ENCODE measurements at regions not wholly inside any gene's neighbourhood (a gene's known extent, or its start where the extent isn't known, plus 50 kb on each side); places are given as distances from the start of the nearest gene placed in this dataset.

DNA sequence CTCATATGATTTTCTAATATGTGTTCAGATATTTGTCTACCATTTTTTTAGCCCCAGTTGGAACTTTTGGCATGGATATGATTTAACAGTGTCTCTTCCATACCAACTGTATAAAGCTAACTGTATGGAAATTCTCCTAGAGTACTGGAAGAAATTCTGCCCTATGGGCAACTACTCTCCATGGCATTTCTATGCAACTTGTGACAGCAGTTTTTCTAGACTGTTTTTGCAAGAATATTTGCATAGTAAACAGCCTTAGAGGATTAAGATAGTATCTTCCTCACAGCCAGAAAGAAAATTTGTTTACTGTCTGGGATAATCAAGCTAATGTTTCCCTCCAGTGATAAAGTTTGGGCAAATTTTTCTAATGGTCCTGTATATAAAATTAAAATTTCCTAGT is 119.9 kb upstream of the PCDH17 start:
- Histone ChIP-seq H3K4me1 (replicated peaks in 1 of 4; ENCODE audit: control insufficient read depth in 3 of 4, insufficient read depth in 4 of 4, low read length in 3 of 4) (no peaks in the 10 kb centered on the region), H2BK12ac (ENCODE audit: low read depth, low read length) (no peak overlapping the region), H3K56ac (replicated peaks; ENCODE audit: insufficient read length, low read depth, low read length) (no peak overlapping the region), H3K23ac (ENCODE audit: insufficient read length) (no peak overlapping the region), H3K4ac (replicated peaks; ENCODE audit: insufficient read length, low read depth, low read length) (no peak overlapping the region), H3K9ac (replicated peaks in 1 of 4; ENCODE audit: extremely low read depth in 1 of 4, low read depth in 3 of 4, low read length in 3 of 4) (no peak overlapping the region), H3K4me2 (ENCODE audit: insufficient read depth in 1 of 2, low read depth in 2 of 2, low read length in 2 of 2) (no peak overlapping the region), H2AK5ac (ENCODE audit: low read depth, low read length) (no peak overlapping the region), H3K27me3 (replicated peaks in 1 of 4; ENCODE audit: control insufficient read depth in 3 of 4, extremely low read depth in 1 of 4, insufficient read depth in 3 of 4, low read length in 3 of 4) (no peaks in the 10 kb centered on the region), H3K18ac (ENCODE audit: extremely low read depth, low read length) (no peak overlapping the region), H3K14ac (ENCODE audit: insufficient read length) (no peak overlapping the region), H2AFZ (ENCODE audit: low read length) (no peak overlapping the region), H3K79me2 (ENCODE audit: control insufficient read depth in 1 of 2, insufficient read depth in 2 of 2, low read length in 2 of 2) (no peaks in the 10 kb centered on the region), H2BK120ac (replicated peaks; ENCODE audit: low read depth, low read length) (no peak overlapping the region), H2BK5ac (ENCODE audit: low read depth, low read length) (no peak overlapping the region), H2BK15ac (ENCODE audit: low read length) (no peak overlapping the region), H3K27ac (ENCODE audit: low read depth, low read length) (no peak overlapping the region), H3K4me3 (ENCODE audit: extremely low read depth in 1 of 4, insufficient read depth in 2 of 4, low read depth in 3 of 4, low read length in 4 of 4) (no peak overlapping the region), H4K8ac (ENCODE audit: extremely low read depth, insufficient read depth, low read length) (no peak overlapping the region), H3K23me2 (ENCODE audit: low read depth, low read length) (no peaks in the 10 kb centered on the region), H4K20me1 (replicated peaks in 1 of 2; ENCODE audit: control insufficient read depth in 1 of 2, insufficient read depth in 2 of 2, low read length in 2 of 2) (no peaks in the 10 kb centered on the region), H3K79me1 (ENCODE audit: low read depth, low read length) (no peaks in the 10 kb centered on the region), H3K36me3 (ENCODE audit: control insufficient read depth in 2 of 4, insufficient read depth in 4 of 4, low read length in 3 of 4) (no peaks in the 10 kb centered on the region), H3K9me3 (ENCODE audit: insufficient read depth in 2 of 2, low read depth in 1 of 2, low read length in 1 of 2) (no peaks in the 10 kb centered on the region), H4K91ac (replicated peaks; ENCODE audit: insufficient read length, low read length) (no peak overlapping the region), H4K5ac (ENCODE audit: insufficient read length, low read depth, low read length) (no peak overlapping the region), H2BK20ac (ENCODE audit: low read length) (no peak overlapping the region)
- CTCF ChIA-PET (ENCODE audit: partially characterized antibody), result interaction anchor here (1.2 to 1.5 kb wide), 2 partner anchors 17 to 69 kb away, joined by 3 read pairs; no protein-coding TSS in a partner anchor
- DNase-seq (ENCODE audit: low read depth in 1 of 2, low spot score in 2 of 2), result no peak
- POLR2A ChIA-PET (ENCODE audit: partially characterized antibody), result no interaction called here
- TF ChIP-seq EGR1 (IDR thresholded peaks at IDR 0.05; ENCODE audit: borderline replicate concordance, low read depth, low read length), result no peak
- no peak for TF ChIP-seq ZNF274 (IDR thresholded peaks at IDR 0.05; ENCODE audit: borderline replicate concordance, extremely low read depth, low read length)
- no peak for TF ChIP-seq POLR2AphosphoS5 (IDR thresholded peaks at IDR 0.05; ENCODE audit: low read depth, low read length)
- TF ChIP-seq RAD21 (IDR thresholded peaks at IDR 0.05 in 1 of 2, conservative IDR thresholded peaks at IDR 0.05 in 1 of 2; ENCODE audit: low read depth in 2 of 2, low read length in 2 of 2), result no peak
- no peak for TF ChIP-seq CBX8 (IDR thresholded peaks at IDR 0.05; ENCODE audit: borderline replicate concordance, low read depth, low read length)
- no peak for TF ChIP-seq CBX5 (IDR thresholded peaks at IDR 0.05; ENCODE audit: low read depth, low read length)
- no peak for FAIRE-seq

Measured in H1 (cell line).